ENCODE measurements at regions not wholly inside any gene's neighbourhood (a gene's known extent, or its start where the extent isn't known, plus 50 kb on each side); places are given as distances from the start of the nearest gene placed in this dataset.

- no peak for TF ChIP-seq ZNF416 (tag by site-specific recombination; IDR thresholded peaks at IDR 0.05)
- no peak for TF ChIP-seq CTCF (tag by site-specific recombination; IDR thresholded peaks at IDR 0.05)
- TF ChIP-seq ZNF335 (tag by site-specific recombination; conservative IDR thresholded peaks at IDR 0.05): no peak
- TF ChIP-seq, protein P1, sequence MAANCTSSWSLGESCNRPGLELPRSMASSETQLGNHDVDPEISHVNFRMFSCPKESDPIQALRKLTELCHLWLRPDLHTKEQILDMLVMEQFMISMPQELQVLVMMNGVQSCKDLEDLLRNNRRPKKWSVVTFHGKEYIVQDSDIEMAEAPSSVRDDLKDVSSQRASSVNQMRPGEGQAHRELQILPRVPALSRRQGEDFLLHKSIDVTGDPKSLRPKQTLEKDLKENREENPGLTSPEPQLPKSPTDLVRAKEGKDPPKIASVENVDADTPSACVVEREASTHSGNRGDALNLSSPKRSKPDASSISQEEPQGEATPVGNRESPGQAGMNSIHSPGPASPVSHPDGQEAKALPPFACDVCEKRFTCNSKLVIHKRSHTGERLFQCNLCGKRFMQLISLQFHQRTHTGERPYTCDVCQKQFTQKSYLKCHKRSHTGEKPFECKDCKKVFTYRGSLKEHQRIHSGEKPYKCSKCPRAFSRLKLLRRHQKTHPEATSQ (tag by site-specific recombination; IDR thresholded peaks at IDR 0.05): no peak
- no peak for TF ChIP-seq SP2 (tag by site-specific recombination; IDR thresholded peaks at IDR 0.05)
- TF ChIP-seq ZBTB8A (tag by site-specific recombination; IDR thresholded peaks at IDR 0.05): no peak
- TF ChIP-seq ZXDB (tag by site-specific recombination; IDR thresholded peaks at IDR 0.05): no peak
- no peak for TF ChIP-seq BCL11A (tag by site-specific recombination; IDR thresholded peaks at IDR 0.05; ENCODE audit: low read depth)
- TF ChIP-seq ZNF404 (tag by site-specific recombination; IDR thresholded peaks at IDR 0.05): no peak
- no peak for TF ChIP-seq PRDM1 (tag by site-specific recombination; IDR thresholded peaks at IDR 0.05)
- no peak for TF ChIP-seq GLIS1 (tag by site-specific recombination; IDR thresholded peaks at IDR 0.05)
These were observed 566.7 kb upstream of the PCDH7 start for GRCh38 chr4:30153427-30153826.
